OCI-LY3 (cell line): ENCODE measurements at regions not wholly inside any gene's neighbourhood (a gene's known extent, or its start where the extent isn't known, plus 50 kb on each side); places are given as distances from the start of the nearest gene placed in this dataset.

Source experiments
- H2AFZ ChIP-seq: fragments of 200-600, 300-600 bp; shearing (Covaris generic); 2 replicates; pipeline ENCODE4 v1.6.0; 2014; ENCODE audit warnings: antibody characterized with exemption, low read depth, low read length
- H3K27ac ChIP-seq: fragments of 200-600, 300-600 bp; sonication (generic); 2 replicates; pipeline ENCODE4 v1.5.1; 2014; ENCODE audit warnings: mild to moderate bottlenecking, low read length, moderate library complexity, mixed read lengths
- H3K27me3 ChIP-seq: fragments of 200-600, 300-600 bp; sonication (generic); 2 replicates; pipeline ENCODE4 v1.6.1; 2014; ENCODE audit warnings: low read depth, low read length, mixed read lengths
- H3K36me3 ChIP-seq: fragments of 200-600, 300-600 bp; sonication (generic); replicated peaks from 2 replicates; pipeline ENCODE3; 2014; ENCODE audit warnings: low read depth, low read length, mixed read lengths
- H3K4me1 ChIP-seq: fragments of 300-600, 200-600 bp; sonication (generic); 2 replicates; pipeline ENCODE4 v1.6.1; 2014; ENCODE audit warnings: low read length, mixed read lengths
- H3K4me2 ChIP-seq: fragments of 200-600, 300-600 bp; sonication (generic); 2 replicates; pipeline ENCODE4 v1.6.1; 2014; ENCODE audit warnings: low read length, mixed read lengths
- H3K4me3 ChIP-seq: fragments of 300-600, 200-600 bp; sonication (generic); 2 replicates; pipeline ENCODE4 v1.5.1; 2014; ENCODE audit warnings: antibody characterized with exemption, mild to moderate bottlenecking, low read length, moderate library complexity
- H3K79me2 ChIP-seq: fragments of 300-600, 200-600 bp; shearing (Covaris generic); 2 replicates; pipeline ENCODE4 v1.6.1; 2014; ENCODE audit warnings: mild to moderate bottlenecking, low read length, mixed read lengths
- H3K9ac ChIP-seq: fragments of 300-600, 200-600 bp; shearing (Covaris generic); 2 replicates; pipeline ENCODE4 v1.6.0; 2014; ENCODE audit warnings: mild to moderate bottlenecking, low read length, moderate library complexity
- H3K9me3 ChIP-seq: fragments of 200-600, 300-600 bp; shearing (Covaris generic); 2 replicates; pipeline ENCODE4 v1.6.1; 2014; ENCODE audit warnings: low read length, mixed read lengths; ENCODE audit not compliant: insufficient read depth
- H4K20me1 ChIP-seq: fragments of 200-600, 300-600 bp; sonication (generic); 2 replicates; pipeline ENCODE4 v1.6.1; 2016; ENCODE audit warnings: low read length, mixed read lengths; ENCODE audit not compliant: insufficient read depth
- EZH2phosphoT487 ChIP-seq: fragments of 200-600 bp; shearing (Covaris generic); IDR thresholded peaks from 2 replicates; pipeline ENCODE4 v1.6.1; 2018; ENCODE audit warnings: antibody characterized with exemption, mixed run types, low read depth
- TF ChIP-seq, protein P1 (sequence below): fragments of 200-600, 300-600 bp; sonication (generic); IDR thresholded peaks from 2 replicates; pipeline ENCODE4 v1.5.1; 2014; ENCODE audit warnings: antibody characterized with exemption, low read length, low read depth

GRCh38 chr7:35398518-35398917, 144.6 kb upstream of the TBX20 start:
- no peak overlapping the region for H2AFZ ChIP-seq
- no peak overlapping the region for H3K4me3 ChIP-seq
- H4K20me1 ChIP-seq, result no peaks in the 10 kb centered on the region
- H3K27ac ChIP-seq, result no peak overlapping the region
- H3K36me3 ChIP-seq, result no peaks in the 10 kb centered on the region
- H3K4me2 ChIP-seq, result no peak overlapping the region
- peaks cover 44% of the 10 kb centered on the region for H3K27me3 ChIP-seq
- TF ChIP-seq, protein P1, sequence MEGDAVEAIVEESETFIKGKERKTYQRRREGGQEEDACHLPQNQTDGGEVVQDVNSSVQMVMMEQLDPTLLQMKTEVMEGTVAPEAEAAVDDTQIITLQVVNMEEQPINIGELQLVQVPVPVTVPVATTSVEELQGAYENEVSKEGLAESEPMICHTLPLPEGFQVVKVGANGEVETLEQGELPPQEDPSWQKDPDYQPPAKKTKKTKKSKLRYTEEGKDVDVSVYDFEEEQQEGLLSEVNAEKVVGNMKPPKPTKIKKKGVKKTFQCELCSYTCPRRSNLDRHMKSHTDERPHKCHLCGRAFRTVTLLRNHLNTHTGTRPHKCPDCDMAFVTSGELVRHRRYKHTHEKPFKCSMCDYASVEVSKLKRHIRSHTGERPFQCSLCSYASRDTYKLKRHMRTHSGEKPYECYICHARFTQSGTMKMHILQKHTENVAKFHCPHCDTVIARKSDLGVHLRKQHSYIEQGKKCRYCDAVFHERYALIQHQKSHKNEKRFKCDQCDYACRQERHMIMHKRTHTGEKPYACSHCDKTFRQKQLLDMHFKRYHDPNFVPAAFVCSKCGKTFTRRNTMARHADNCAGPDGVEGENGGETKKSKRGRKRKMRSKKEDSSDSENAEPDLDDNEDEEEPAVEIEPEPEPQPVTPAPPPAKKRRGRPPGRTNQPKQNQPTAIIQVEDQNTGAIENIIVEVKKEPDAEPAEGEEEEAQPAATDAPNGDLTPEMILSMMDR, result no peak
- TF ChIP-seq EZH2phosphoT487, result no peak
- no peaks in the 10 kb centered on the region for H3K4me1 ChIP-seq
- no peak overlapping the region for H3K9ac ChIP-seq
- no peaks in the 10 kb centered on the region for H3K79me2 ChIP-seq
- no peaks in the 10 kb centered on the region for H3K9me3 ChIP-seq

- Histone ChIP-seq H3K9ac (no peak overlapping the region), H3K4me3 (no peak overlapping the region), H3K36me3 (no peaks in the 10 kb centered on the region), H3K27ac (no peak overlapping the region), H3K27me3 (peaks cover 31% of the 10 kb centered on the region), H3K4me2 (no peak overlapping the region), H3K79me2 (no peaks in the 10 kb centered on the region), H4K20me1 (no peaks in the 10 kb centered on the region), H3K9me3 (no peaks in the 10 kb centered on the region), H2AFZ (no peak overlapping the region), H3K4me1 (peaks cover 8% of the 10 kb centered on the region)
- no peak for TF ChIP-seq EZH2phosphoT487
Observed at GRCh38 chr7:35390146-35390545, 136.2 kb upstream of the TBX20 start.

DNA sequence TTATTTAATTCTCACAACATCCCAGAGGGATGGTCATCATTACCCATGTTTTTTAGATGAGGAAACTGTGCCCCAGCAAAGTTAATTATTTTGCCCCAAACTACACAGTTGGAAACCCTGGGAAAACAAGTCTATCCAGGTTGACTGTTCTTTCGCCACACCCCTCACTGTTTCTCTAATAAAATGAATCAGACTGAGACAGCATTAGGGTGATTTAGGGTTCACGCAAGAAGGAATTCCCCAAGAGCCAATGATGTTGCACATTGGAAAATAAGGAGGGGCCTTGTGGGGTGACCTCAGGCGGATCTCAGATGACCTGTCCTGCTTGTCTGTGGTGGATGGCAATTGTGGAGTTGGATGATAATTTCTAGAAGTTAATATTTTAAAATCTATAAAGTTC, 135.7 kb upstream of the TBX20 start:
- Histone ChIP-seq H3K36me3 (no peaks in the 10 kb centered on the region), H3K27me3 (peaks cover 26% of the 10 kb centered on the region), H3K4me1 (peaks cover 8% of the 10 kb centered on the region), H3K9me3 (no peaks in the 10 kb centered on the region), H3K9ac (no peak overlapping the region), H3K4me2 (no peak overlapping the region), H2AFZ (no peak overlapping the region), H3K79me2 (no peaks in the 10 kb centered on the region), H3K4me3 (no peak overlapping the region), H4K20me1 (no peaks in the 10 kb centered on the region), H3K27ac (no peak overlapping the region)
- TF ChIP-seq EZH2phosphoT487, result no peak
- TF ChIP-seq, protein P1, result no peak

- Histone ChIP-seq H3K9ac (no peak overlapping the region), H2AFZ (no peak overlapping the region), H3K4me3 (no peak overlapping the region), H3K4me1 (peaks cover 8% of the 10 kb centered on the region), H3K9me3 (no peaks in the 10 kb centered on the region), H3K27me3 (peaks cover 13% of the 10 kb centered on the region), H3K36me3 (no peaks in the 10 kb centered on the region), H3K4me2 (no peak overlapping the region), H3K27ac (no peak overlapping the region), H4K20me1 (no peaks in the 10 kb centered on the region), H3K79me2 (no peaks in the 10 kb centered on the region)
- TF ChIP-seq, protein P1, result no peak
- TF ChIP-seq EZH2phosphoT487, result no peak
Observed at GRCh38 chr7:35386816-35387706, 133.2 kb upstream of the TBX20 start.
